ENCODE measurements at regions not wholly inside any gene's neighbourhood (a gene's known extent, or its start where the extent isn't known, plus 50 kb on each side); places are given as distances from the start of the nearest gene placed in this dataset.
A peak's percentile ranks its signal among the peaks of the same experiment; 100 is the strongest.

DNA sequence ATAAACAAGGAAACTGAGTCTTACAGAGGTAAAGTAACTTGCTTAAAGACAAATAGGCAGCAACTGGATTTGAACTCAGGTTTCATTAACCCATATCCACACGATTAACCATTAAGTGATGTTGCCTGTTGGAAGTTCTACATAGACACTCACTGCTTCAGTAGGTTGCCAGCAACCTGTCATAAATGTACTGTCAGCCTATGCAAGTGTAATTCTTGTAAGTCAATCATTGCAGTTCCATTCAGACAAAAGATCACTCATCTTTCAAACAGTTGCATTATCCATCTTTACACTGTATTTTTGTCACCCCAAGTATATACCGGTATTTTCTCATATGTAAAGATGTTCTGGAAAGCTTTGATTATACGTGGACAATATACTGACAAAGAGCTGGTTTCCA, 676.9 kb upstream of the PCDH20 start:
- no peak for DNase-seq (ENCODE audit: low read depth in 1 of 2, low spot score in 1 of 2)
- H3K4me3 ChIP-seq = no peak overlapping the region
- H3K27ac ChIP-seq = no peak overlapping the region
- H3K27me3 ChIP-seq = no peaks in the 10 kb centered on the region
- no peak for TF ChIP-seq CTCF (IDR thresholded peaks at IDR 0.05; ENCODE audit: low read depth, low read length)
- peaks cover 10% of the 10 kb centered on the region for H3K4me1 ChIP-seq (ENCODE audit: low read depth)
- H3K9me3 ChIP-seq (ENCODE audit: low read depth) = no peaks in the 10 kb centered on the region
- H3K36me3 ChIP-seq = no peaks in the 10 kb centered on the region

- no peak for TF ChIP-seq CTCF (IDR thresholded peaks at IDR 0.05; ENCODE audit: low read depth, low read length)
- H3K27me3 ChIP-seq = no peaks in the 10 kb centered on the region
- peaks cover 7% of the 10 kb centered on the region for H3K4me1 ChIP-seq (ENCODE audit: low read depth)
- H3K36me3 ChIP-seq = no peaks in the 10 kb centered on the region
- H3K4me3 ChIP-seq = no peak overlapping the region
- no peak overlapping the region for H3K27ac ChIP-seq
- no peaks in the 10 kb centered on the region for H3K9me3 ChIP-seq (ENCODE audit: low read depth)
- peak in 1 of 2 donors; percentile 20 for DNase-seq (ENCODE audit: low read depth in 1 of 2, low spot score in 1 of 2)
Measured at GRCh38 chr13:62088165-62088564, 672.5 kb upstream of the PCDH20 start.

- Histone ChIP-seq H3K27ac (no peak overlapping the region), H3K4me3 (no peak overlapping the region), H3K4me1 (ENCODE audit: low read depth) (peaks cover 7% of the 10 kb centered on the region), H3K27me3 (no peaks in the 10 kb centered on the region), H3K36me3 (no peaks in the 10 kb centered on the region), H3K9me3 (ENCODE audit: low read depth) (no peaks in the 10 kb centered on the region)
- no peak for DNase-seq (ENCODE audit: low read depth in 1 of 2, low spot score in 1 of 2)
- TF ChIP-seq CTCF (IDR thresholded peaks at IDR 0.05; ENCODE audit: low read depth, low read length) = no peak
Measured at GRCh38 chr13:62087124-62087523, 671.5 kb upstream of the PCDH20 start.

DNA sequence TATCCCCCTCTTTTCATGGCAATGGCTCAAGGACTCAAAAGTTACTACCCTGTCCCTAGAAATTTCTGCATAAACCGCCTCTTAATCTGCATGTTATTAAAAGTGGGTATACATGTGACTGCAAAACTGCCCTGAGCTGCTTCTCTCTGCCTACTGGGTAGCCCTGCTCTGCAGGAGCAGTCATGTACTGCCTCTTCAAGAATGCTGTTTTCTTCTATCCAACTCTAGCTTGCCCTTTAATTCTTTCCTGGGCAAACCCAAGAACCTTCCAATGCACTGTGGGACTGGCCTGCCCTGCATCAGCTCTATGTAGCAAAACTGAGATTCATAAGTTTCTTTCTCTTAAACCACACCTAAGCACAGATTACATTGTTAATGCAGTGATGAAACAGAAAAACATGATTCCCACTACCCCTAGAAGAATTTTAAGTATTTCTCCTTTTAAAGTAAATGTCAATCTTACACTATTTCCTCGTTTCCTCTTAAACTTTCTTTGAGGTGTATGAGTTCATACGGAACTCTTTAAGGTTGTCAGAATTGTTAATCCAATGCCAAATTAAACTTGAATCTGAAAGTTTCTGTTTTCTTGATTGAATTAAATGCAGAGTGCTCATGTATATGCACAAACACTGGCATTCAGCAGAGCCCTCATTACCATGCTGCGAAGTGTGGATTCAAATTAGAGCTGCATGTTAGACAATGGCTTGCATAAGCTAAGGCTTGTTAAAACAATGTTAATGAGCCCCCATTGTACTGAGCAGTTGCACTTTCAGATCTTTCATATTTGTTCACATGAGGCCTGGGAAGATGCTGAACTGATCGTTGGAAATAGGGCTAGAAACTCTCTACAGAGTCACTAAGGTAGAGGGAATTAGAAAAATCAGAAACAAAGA, 669.9 kb upstream of the PCDH20 start:
- no peaks in the 10 kb centered on the region for H3K9me3 ChIP-seq (ENCODE audit: low read depth)
- no peak overlapping the region for H3K4me3 ChIP-seq
- H3K27me3 ChIP-seq = no peaks in the 10 kb centered on the region

GRCh38 chr13:62084728-62085127, 669.1 kb upstream of the PCDH20 start:
- Histone ChIP-seq H3K4me1 (ENCODE audit: low read depth) (peaks cover 7% of the 10 kb centered on the region), H3K9me3 (ENCODE audit: low read depth) (no peaks in the 10 kb centered on the region), H3K4me3 (no peak overlapping the region), H3K27me3 (no peaks in the 10 kb centered on the region), H3K36me3 (no peaks in the 10 kb centered on the region), H3K27ac (no peak overlapping the region)
- TF ChIP-seq CTCF (IDR thresholded peaks at IDR 0.05; ENCODE audit: low read depth, low read length) = no peak
- no peak for DNase-seq (ENCODE audit: low read depth in 1 of 2, low spot score in 1 of 2)

More for the DNA sequence above, 669.9 kb upstream of the PCDH20 start:
- no peak for TF ChIP-seq CTCF (IDR thresholded peaks at IDR 0.05; ENCODE audit: low read depth, low read length)
- Histone ChIP-seq H3K27ac (no peak overlapping the region), H3K4me1 (ENCODE audit: low read depth) (peaks cover 7% of the 10 kb centered on the region), H3K36me3 (no peaks in the 10 kb centered on the region)
- no peak for DNase-seq (ENCODE audit: low read depth in 1 of 2, low spot score in 1 of 2)
